Psoas muscle (tissue), 7 donors: ENCODE measurements at regions not wholly inside any gene's neighbourhood (a gene's known extent, or its start where the extent isn't known, plus 50 kb on each side); places are given as distances from the start of the nearest gene placed in this dataset.

Experiments used
- ATAC-seq, 4 donors: fragments of 200-7000 bp; cut with Tn5 transposase; one replicate each; pipeline ENCODE4 v1.9.1; 2020; ENCODE audit warnings: moderate library complexity in 3 of 4, mild to moderate bottlenecking in 2 of 4
- DNase-seq, 2 donors: peaks; one replicate each; pipeline ENCODE4 v3.0.0-alpha.2; 2020
- H3K27ac ChIP-seq: fragments of 200-600 bp; one replicate; pipeline ENCODE4 v1.8.0; 2022
- H3K27me3 ChIP-seq, 3 donors: fragments of 200-600 bp in 1 of 3; one replicate each; pipeline versions ENCODE4 v1.6.1 to v1.8.0; 2013 to 2022; ENCODE audit warnings: low read length in 2 of 3, mild to moderate bottlenecking in 2 of 3, moderate library complexity in 1 of 3; ENCODE audit not compliant: insufficient read depth in 3 of 3
- H3K36me3 ChIP-seq, 2 donors: fragments of 200-600 bp in 1 of 2; one replicate each; pipeline versions ENCODE4 v1.6.1 to v1.8.0; 2013 to 2022; ENCODE audit warnings: low read depth in 1 of 2, mild to moderate bottlenecking in 1 of 2, moderate library complexity in 1 of 2; ENCODE audit not compliant: insufficient read depth in 1 of 2
- H3K4me1 ChIP-seq: fragments of 200-600 bp; one replicate; pipeline ENCODE4 v1.8.0; 2022
- H3K4me3 ChIP-seq: fragments of 200-600 bp; one replicate; pipeline ENCODE4 v1.8.0; 2022; ENCODE audit warnings: mild to moderate bottlenecking
- H3K9me3 ChIP-seq: fragments of 200-600 bp; one replicate; pipeline ENCODE4 v1.8.0; 2022
- CTCF ChIP-seq: fragments of 200-600 bp; IDR thresholded peaks from one replicate; pipeline ENCODE4 v1.8.0; 2022; ENCODE audit warnings: antibody characterized with exemption
- WGBS, 3 donors: extraction: QIAGEN DNeasy Blood & Tissue Kit; methylation state at CpG; one replicate each; pipeline versions ENCODE4 v1.1.6 to v1.1.7; 2013; 5-methylcytosine and 5-hydroxymethylcytosine counted together
- intact Hi-C, 2 donors: fragments of 100-400 bp; cut with DNase I; formaldehyde crosslinking; loops; one replicate each; pipeline versions ENCODE4 v1.11.0 to v1.14.2; 2022
- donor health status: healthy with polysubstance abuse.
- donor health status: DM: no; HTN: no; CAD: no; lungs with moderate emphysema.
- donor health status: Bipolar disorder and iron deficiency.
- donor health status: healthy.
- donor health status: DM: yes; HTN: yes; CAD: no.
- donor health status: DM: no; HTN: no; CAD: no.
- donor health status: DM: yes; HTN: yes; CAD: no.

DNA sequence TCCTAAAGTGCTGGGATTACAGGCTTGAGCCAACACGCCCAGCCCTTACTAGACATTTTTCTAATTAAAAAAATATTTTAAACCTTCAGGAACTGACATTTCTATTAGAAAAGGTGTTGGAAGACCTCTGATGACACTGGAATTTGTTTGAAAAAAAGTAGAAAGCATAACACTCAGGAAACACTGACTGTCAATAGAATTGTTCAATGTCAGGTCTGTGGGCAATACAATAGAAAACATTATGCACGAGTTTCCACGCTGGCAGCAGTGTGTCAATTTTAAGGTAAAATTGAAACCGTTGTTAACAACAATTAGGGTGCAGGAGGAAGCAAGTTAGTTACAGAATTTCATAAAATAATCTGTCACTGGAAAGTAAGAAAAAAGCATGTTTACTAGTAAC is 140.7 kb upstream of the KLHL4 start:
- H3K4me1 ChIP-seq = no peaks in the 10 kb centered on the region
- intact Hi-C loops = no loop called here
- no peak overlapping the region for H3K4me3 ChIP-seq
- H3K27me3 ChIP-seq = no peaks in the 10 kb centered on the region
- 70 to 79% (median 78%) methylated on average over 4 of the region's 4 CpGs for WGBS, 3 donors
- no peak for TF ChIP-seq CTCF
- DNase-seq (no peak), ATAC-seq (no peak)
- no peak overlapping the region for H3K27ac ChIP-seq
- no peaks in the 10 kb centered on the region for H3K36me3 ChIP-seq
- peaks cover 3% of the 10 kb centered on the region for H3K9me3 ChIP-seq

- no peaks in the 10 kb centered on the region for H3K4me1 ChIP-seq
- 53 to 80% (median 56%) methylated on average over 1 of the region's 1 CpG for WGBS, 3 donors
- TF ChIP-seq CTCF = no peak
- H3K27ac ChIP-seq = no peak overlapping the region
- DNase-seq (no peak), ATAC-seq (no peak)
- H3K9me3 ChIP-seq = no peaks in the 10 kb centered on the region
- intact Hi-C loops = loop anchor here in 1 of 2 donors (10.0 kb wide), 1 partner anchor 64 kb away; no protein-coding TSS in a partner anchor
- H3K4me3 ChIP-seq = no peak overlapping the region
- H3K27me3 ChIP-seq = no peaks in the 10 kb centered on the region
- H3K36me3 ChIP-seq = no peaks in the 10 kb centered on the region
Measured at GRCh38 chrX:87388381-87388780, 129.2 kb upstream of the KLHL4 start.

DNA sequence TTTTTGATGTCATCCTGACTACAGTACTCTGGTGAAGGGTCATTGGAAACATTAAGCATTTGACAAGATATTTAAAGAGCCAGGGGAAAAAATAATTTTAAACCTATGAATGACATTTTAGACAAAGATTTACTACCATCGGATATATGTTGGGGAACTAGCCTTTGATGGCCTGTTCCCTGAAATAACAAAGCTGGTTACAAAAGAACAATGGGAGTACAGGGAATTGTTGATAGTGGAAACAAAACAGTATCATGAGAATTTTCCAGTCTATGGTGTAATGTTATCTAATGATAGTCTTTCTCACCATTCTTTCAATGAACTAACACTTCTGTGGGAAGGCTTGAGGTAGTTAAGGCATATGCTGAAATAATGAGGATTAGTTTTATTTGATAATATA is 125.9 kb upstream of the KLHL4 start:
- Histone ChIP-seq H3K9me3 (no peaks in the 10 kb centered on the region), H3K27ac (no peak overlapping the region), H3K27me3 (no peaks in the 10 kb centered on the region), H3K4me3 (no peak overlapping the region), H3K36me3 (no peaks in the 10 kb centered on the region), H3K4me1 (no peaks in the 10 kb centered on the region)
- ATAC-seq (no peak), DNase-seq (no peak)
- TF ChIP-seq CTCF = no peak
- intact Hi-C loops = no loop called here
- 47 to 56% (median 49%) methylated on average over 1 of the region's 1 CpG for WGBS, 3 donors

DNA sequence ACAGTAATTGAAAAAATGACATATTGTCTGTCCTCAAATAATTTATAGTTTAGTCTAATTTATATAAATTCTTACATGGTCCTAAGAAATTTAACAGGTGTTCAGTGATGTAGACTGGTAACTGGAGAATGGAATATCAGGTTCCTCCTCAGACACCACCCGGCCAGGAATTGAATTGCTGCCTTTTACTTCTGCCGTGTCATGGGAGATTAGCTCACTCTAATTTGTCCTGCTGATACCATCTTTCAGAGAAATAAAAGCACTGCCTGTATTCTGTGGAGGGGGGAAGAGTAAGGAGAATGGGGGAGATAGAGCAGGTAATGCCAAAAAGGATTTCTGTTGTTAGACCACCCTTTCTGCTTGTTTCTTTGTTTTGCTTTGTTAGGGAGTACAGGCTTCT is 125.2 kb upstream of the KLHL4 start:
- ATAC-seq (no peak), DNase-seq (no peak)
- H3K4me3 ChIP-seq = no peak overlapping the region
- H3K36me3 ChIP-seq = no peaks in the 10 kb centered on the region
- no peak overlapping the region for H3K27ac ChIP-seq
- no peaks in the 10 kb centered on the region for H3K4me1 ChIP-seq
- H3K27me3 ChIP-seq = no peaks in the 10 kb centered on the region
- 15 to 22% (median 15%) methylated on average over 2 of the region's 2 CpGs for WGBS, 3 donors
- no peak for TF ChIP-seq CTCF
- intact Hi-C loops = no loop called here
- no peaks in the 10 kb centered on the region for H3K9me3 ChIP-seq

DNA sequence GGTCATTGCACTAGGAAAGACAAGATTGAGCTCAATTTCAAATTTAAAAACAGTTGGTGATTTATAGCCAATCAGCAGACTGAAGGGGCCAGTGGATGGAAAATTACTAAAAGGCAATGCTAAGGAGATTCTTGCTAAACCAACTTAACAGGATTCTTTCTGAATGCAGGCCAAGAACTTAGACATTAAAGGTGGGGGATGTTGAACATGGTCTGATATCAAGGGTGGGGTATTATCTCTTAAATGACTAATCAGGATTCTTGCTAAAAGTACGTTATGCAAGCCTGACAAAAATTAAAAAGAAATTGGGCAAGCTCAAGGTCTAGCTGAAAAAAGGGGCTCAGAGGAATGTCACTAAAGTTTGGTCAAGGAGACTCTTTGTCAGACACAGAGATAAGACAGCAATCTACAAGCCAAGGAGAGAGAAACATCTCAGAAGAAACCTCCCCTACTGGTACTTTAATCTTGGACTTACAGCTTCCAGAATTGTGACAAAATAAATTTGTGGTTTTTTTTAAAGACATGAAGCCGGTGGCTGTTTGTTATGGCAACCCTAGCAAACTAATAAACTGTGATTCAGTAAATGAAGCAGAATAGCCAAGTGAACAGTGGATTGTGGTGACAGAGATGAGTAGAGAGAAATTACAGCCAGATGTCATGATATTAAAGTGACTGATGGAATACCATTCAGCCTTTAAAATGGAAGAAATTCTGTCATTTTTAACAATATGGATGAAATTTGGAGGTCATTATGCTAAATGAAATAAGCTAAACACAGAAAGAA is 120.3 kb upstream of the KLHL4 start:
- H3K27ac ChIP-seq = no peak overlapping the region
- no peaks in the 10 kb centered on the region for H3K4me1 ChIP-seq
- no peaks in the 10 kb centered on the region for H3K36me3 ChIP-seq
- DNase-seq (no peak), ATAC-seq (no peak)
- intact Hi-C loops = no loop called here
- no peak for TF ChIP-seq CTCF
- 39 to 57% (median 53%) methylated on average over 2 of the region's 2 CpGs for WGBS, 3 donors
- no peaks in the 10 kb centered on the region for H3K9me3 ChIP-seq
- H3K27me3 ChIP-seq = no peaks in the 10 kb centered on the region
- no peak overlapping the region for H3K4me3 ChIP-seq
